HCT116 (cell line): ENCODE measurements at regions not wholly inside any gene's neighbourhood (a gene's known extent, or its start where the extent isn't known, plus 50 kb on each side); places are given as distances from the start of the nearest gene placed in this dataset.

Source experiments
- ATAC-seq: fragments of 200-7000 bp; cut with Tn5 transposase; 2 replicates; pipeline ENCODE4 v1.9.1; 2020; ENCODE audit warnings: mild to moderate bottlenecking, moderate library complexity
- BruUV-seq: library from RNA; stranded (reverse); fragments of 400-500 nt; replicated peaks from 2 replicates; lab custom pipeline; 2021; lab: Mats Ljungman, UMichigan
- CTCF ChIA-PET: fragments of 300-600 bp; sonication (Branson Sonifier 250); formaldehyde crosslinking; loops from one replicate; lab custom pipeline; 2021; ENCODE audit warnings: antibody characterized with exemption; lab: Charles Lee
- POLR2A ChIA-PET: fragments of 300-600, 350-600 bp; sonication (Branson Sonifier 250); formaldehyde crosslinking; loops from one replicate; lab custom pipeline; 2021; ENCODE audit warnings: antibody characterized with exemption; lab: Charles Lee
- RAD21 ChIA-PET, 2 experiments: fragments of 300-600 bp; sonication (Branson Sonifier 250); formaldehyde crosslinking; loops; one replicate each; lab custom pipeline; 2023; ENCODE audit warnings: low total read pairs in 2 of 2; ENCODE audit not compliant: uncharacterized antibody in 2 of 2, unreplicated experiment in 2 of 2, low non-redundant PET in 1 of 2; lab: Charles Lee
- DNase-seq: peaks from one replicate; pipeline ENCODE4 v3.0.0-alpha.2; 2010; ENCODE audit warnings: low read depth, low spot score
- H2AFZ ChIP-seq: fragments of 200-600 bp; shearing (Covaris generic), sonication (generic); 2 replicates; pipeline ENCODE4 v1.6.1; 2017; ENCODE audit warnings: low read depth, mixed run types, mixed read lengths, antibody characterized with exemption, low read length; ENCODE audit not compliant: poor library complexity, severe bottlenecking
- H3K27ac ChIP-seq: 2 replicates; pipeline ENCODE4 v1.5.1; 2012; ENCODE audit warnings: low read depth, low read length
- H3K27me3 ChIP-seq: fragments of 200-600 bp; sonication (generic); 2 replicates; pipeline ENCODE4 v1.6.1; 2016; ENCODE audit warnings: mixed run types, low read length, mixed read lengths; ENCODE audit not compliant: insufficient read depth
- H3K36me3 ChIP-seq, 2 experiments: fragments of 200-500 bp in 1 of 2; fragments of 200-600 bp in 1 of 2; sonication (Bioruptor generic) in 1 of 2; sonication (generic) in 1 of 2; 2 replicates each; pipeline versions ENCODE4 v1.5.1 to v1.6.1; 2014 to 2016; ENCODE audit warnings: low read length in 2 of 2, inconsistent platforms in 1 of 2, mixed read lengths in 1 of 2, mixed run types in 1 of 2; ENCODE audit not compliant: insufficient read depth in 2 of 2, control insufficient read depth in 1 of 2
- H3K4me1 ChIP-seq, 2 experiments: fragments of 200-600 bp in 1 of 2; sonication (generic) in 1 of 2; 2 replicates each; pipeline versions ENCODE4 v1.5.1 to v1.6.1; 2012 to 2017; ENCODE audit warnings: low read length in 2 of 2, inconsistent platforms in 1 of 2, mild to moderate bottlenecking in 1 of 2, mixed read lengths in 1 of 2, mixed run types in 1 of 2, moderate library complexity in 1 of 2; ENCODE audit not compliant: insufficient read depth in 2 of 2, control insufficient read depth in 1 of 2
- H3K4me2 ChIP-seq: fragments of 200-600 bp; sonication (generic); 2 replicates; pipeline ENCODE4 v1.6.1; 2017; ENCODE audit warnings: mixed run types, low read length, mixed read lengths
- H3K4me3 ChIP-seq, 2 experiments: fragments of 200-600 bp in 1 of 2; sonication (generic) in 1 of 2; replicated peaks in 1 of 2; 2 replicates each; pipeline ENCODE4 v1.5.1; 2011 to 2016; ENCODE audit warnings: low read length in 2 of 2, control low read depth in 1 of 2, low read depth in 1 of 2, mild to moderate bottlenecking in 1 of 2, mixed read lengths in 1 of 2, mixed run types in 1 of 2
- H3K79me2 ChIP-seq: fragments of 200-600 bp; sonication (generic); 2 replicates; pipeline ENCODE4 v1.6.1; 2017; ENCODE audit warnings: mild to moderate bottlenecking, mixed run types, low read length, moderate library complexity, mixed read lengths; ENCODE audit not compliant: insufficient read depth
- H3K9ac ChIP-seq: fragments of 200-600 bp; sonication (generic); 2 replicates; pipeline ENCODE4 v1.6.1; 2016; ENCODE audit warnings: low read length, mixed read lengths
- H3K9me2 ChIP-seq: fragments of 200-600 bp; sonication (generic), shearing (Covaris generic); 2 replicates; pipeline ENCODE4 v1.6.1; 2017; ENCODE audit warnings: mixed run types, mild to moderate bottlenecking, moderate library complexity; ENCODE audit not compliant: insufficient read depth
- H3K9me3 ChIP-seq, 2 experiments: fragments of 200-500 bp in 1 of 2; fragments of 200-600 bp in 1 of 2; sonication (Bioruptor generic) in 1 of 2; sonication (generic) in 1 of 2; 2 replicates each; pipeline ENCODE4 v1.6.1; 2014 to 2017; ENCODE audit warnings: low read length in 2 of 2, mixed read lengths in 2 of 2, inconsistent platforms in 1 of 2, low read depth in 1 of 2, mild to moderate bottlenecking in 1 of 2, mixed run types in 1 of 2, moderate library complexity in 1 of 2; ENCODE audit not compliant: control insufficient read depth in 1 of 2, insufficient read depth in 1 of 2
- H4K20me1 ChIP-seq: fragments of 200-600 bp; sonication (generic), shearing (Covaris generic); 2 replicates; pipeline ENCODE4 v1.6.1; 2017; ENCODE audit warnings: mixed run types, mild to moderate bottlenecking, moderate library complexity; ENCODE audit not compliant: insufficient read depth
- CBX3 ChIP-seq: IDR thresholded peaks from 2 replicates; pipeline ENCODE4 v1.6.1; 2012; ENCODE audit warnings: low read depth
- CEBPB ChIP-seq: IDR thresholded peaks from 2 replicates; pipeline ENCODE4 v1.6.1; 2012; ENCODE audit warnings: low read depth
- ELF1 ChIP-seq: IDR thresholded peaks from 2 replicates; pipeline ENCODE4 v1.6.1; 2012; ENCODE audit warnings: low read depth, borderline replicate concordance
- EZH2 ChIP-seq: fragments of 200-600 bp; sonication (generic); IDR thresholded peaks from 2 replicates; pipeline ENCODE4 v1.6.1; 2017; ENCODE audit warnings: antibody characterized with exemption, mixed run types
- EZH2phosphoT487 ChIP-seq: fragments of 200-600 bp; IDR thresholded peaks from 2 replicates; pipeline ENCODE4 v1.6.1; 2018; ENCODE audit warnings: antibody characterized with exemption, borderline replicate concordance
- FOSL1 ChIP-seq: IDR thresholded peaks from 2 replicates; pipeline ENCODE4 v1.6.1; 2012; ENCODE audit warnings: low read depth
- POLR2A ChIP-seq: IDR thresholded peaks from 2 replicates; pipeline ENCODE4 v1.7.0; 2011; ENCODE audit warnings: borderline replicate concordance; ENCODE audit not compliant: insufficient read depth, insufficient read length; ENCODE audit errors: extremely low read depth
- POLR2AphosphoS5 ChIP-seq: IDR thresholded peaks from 2 replicates; pipeline ENCODE4 v1.6.1; 2011; ENCODE audit warnings: mild to moderate bottlenecking, low read depth, low read length, moderate library complexity
- SIN3A ChIP-seq: IDR thresholded peaks from 2 replicates; pipeline ENCODE4 v1.6.1; 2012; ENCODE audit warnings: low read depth
- SP1 ChIP-seq: IDR thresholded peaks from 2 replicates; pipeline ENCODE4 v1.6.1; 2012; ENCODE audit warnings: low read depth
- ZFX ChIP-seq: fragments of 450-650 bp; IDR thresholded peaks from 2 replicates; pipeline ENCODE4 v1.6.1; 2017
- intact Hi-C: fragments of 100-400 bp; cut with micrococcal nuclease; formaldehyde crosslinking; loops from 2 replicates; pipeline ENCODE4 v1.10.0; 2022
- TF ChIP-seq, protein P1 (sequence below): IDR thresholded peaks from 2 replicates; pipeline ENCODE4 v1.6.1; 2012
- TF ChIP-seq, protein P2 (sequence below): IDR thresholded peaks from 2 replicates; pipeline ENCODE4 v1.6.1; 2012; ENCODE audit warnings: low read depth

DNA sequence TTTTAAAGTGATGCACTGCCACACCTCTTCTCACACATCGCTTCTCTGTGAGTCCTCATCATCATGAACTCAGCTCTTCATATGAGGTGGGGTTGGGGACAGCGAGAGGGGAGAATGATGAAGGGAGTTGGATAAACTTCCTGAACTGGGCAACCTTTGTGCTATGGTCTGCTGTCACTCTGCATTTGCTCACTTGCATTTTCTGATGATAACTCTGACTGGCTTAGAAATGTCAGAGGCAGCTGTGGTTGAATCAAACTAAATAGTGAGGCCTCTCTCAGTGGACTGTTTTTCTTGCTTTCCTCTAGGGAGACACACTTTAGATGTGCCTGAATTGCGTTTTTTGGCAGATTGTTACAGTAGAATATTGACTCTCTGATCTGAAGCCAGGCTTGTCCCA, 55.2 kb upstream of the NFKBIA start:
- no peaks in the 10 kb centered on the region for H3K4me1 ChIP-seq
- H3K9ac ChIP-seq, result no peak overlapping the region
- no peak overlapping the region for H2AFZ ChIP-seq
- H3K79me2 ChIP-seq, result no peaks in the 10 kb centered on the region
- ChIA-PET POLR2A (no interaction called here), RAD21 (no interaction called here), CTCF (no interaction called here)
- intact Hi-C loops, result no loop called here
- ATAC-seq (no peak), DNase-seq (no peak)
- H4K20me1 ChIP-seq, result no peaks in the 10 kb centered on the region
- H3K4me2 ChIP-seq, result no peak overlapping the region
- H3K9me3 ChIP-seq, result no peaks in the 10 kb centered on the region; a peak in 1 of 4 replicates
- H3K4me3 ChIP-seq, result no peak overlapping the region
- no peaks in the 10 kb centered on the region for H3K9me2 ChIP-seq
- BruUV-seq, result no TSS peak
- H3K27me3 ChIP-seq, result no peaks in the 10 kb centered on the region
- H3K36me3 ChIP-seq, result no peaks in the 10 kb centered on the region
- no peak overlapping the region for H3K27ac ChIP-seq
- no peak for TF ChIP-seq ELF1
- TF ChIP-seq CBX3, result no peak
- no peak for TF ChIP-seq CEBPB
- TF ChIP-seq SP1, result no peak
- TF ChIP-seq POLR2AphosphoS5, result no peak
- no peak for TF ChIP-seq SIN3A
- TF ChIP-seq EZH2phosphoT487, result no peak
- TF ChIP-seq ZFX, result no peak
- no peak for TF ChIP-seq FOSL1
- TF ChIP-seq, protein P1, sequence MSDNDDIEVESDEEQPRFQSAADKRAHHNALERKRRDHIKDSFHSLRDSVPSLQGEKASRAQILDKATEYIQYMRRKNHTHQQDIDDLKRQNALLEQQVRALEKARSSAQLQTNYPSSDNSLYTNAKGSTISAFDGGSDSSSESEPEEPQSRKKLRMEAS, result no peak
- TF ChIP-seq POLR2A, result no peak
- no peak for TF ChIP-seq EZH2
- TF ChIP-seq, protein P2, sequence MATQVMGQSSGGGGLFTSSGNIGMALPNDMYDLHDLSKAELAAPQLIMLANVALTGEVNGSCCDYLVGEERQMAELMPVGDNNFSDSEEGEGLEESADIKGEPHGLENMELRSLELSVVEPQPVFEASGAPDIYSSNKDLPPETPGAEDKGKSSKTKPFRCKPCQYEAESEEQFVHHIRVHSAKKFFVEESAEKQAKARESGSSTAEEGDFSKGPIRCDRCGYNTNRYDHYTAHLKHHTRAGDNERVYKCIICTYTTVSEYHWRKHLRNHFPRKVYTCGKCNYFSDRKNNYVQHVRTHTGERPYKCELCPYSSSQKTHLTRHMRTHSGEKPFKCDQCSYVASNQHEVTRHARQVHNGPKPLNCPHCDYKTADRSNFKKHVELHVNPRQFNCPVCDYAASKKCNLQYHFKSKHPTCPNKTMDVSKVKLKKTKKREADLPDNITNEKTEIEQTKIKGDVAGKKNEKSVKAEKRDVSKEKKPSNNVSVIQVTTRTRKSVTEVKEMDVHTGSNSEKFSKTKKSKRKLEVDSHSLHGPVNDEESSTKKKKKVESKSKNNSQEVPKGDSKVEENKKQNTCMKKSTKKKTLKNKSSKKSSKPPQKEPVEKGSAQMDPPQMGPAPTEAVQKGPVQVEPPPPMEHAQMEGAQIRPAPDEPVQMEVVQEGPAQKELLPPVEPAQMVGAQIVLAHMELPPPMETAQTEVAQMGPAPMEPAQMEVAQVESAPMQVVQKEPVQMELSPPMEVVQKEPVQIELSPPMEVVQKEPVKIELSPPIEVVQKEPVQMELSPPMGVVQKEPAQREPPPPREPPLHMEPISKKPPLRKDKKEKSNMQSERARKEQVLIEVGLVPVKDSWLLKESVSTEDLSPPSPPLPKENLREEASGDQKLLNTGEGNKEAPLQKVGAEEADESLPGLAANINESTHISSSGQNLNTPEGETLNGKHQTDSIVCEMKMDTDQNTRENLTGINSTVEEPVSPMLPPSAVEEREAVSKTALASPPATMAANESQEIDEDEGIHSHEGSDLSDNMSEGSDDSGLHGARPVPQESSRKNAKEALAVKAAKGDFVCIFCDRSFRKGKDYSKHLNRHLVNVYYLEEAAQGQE, result no peak
